ENCODE measurements at regions not wholly inside any gene's neighbourhood (a gene's known extent, or its start where the extent isn't known, plus 50 kb on each side); places are given as distances from the start of the nearest gene placed in this dataset.

DNA sequence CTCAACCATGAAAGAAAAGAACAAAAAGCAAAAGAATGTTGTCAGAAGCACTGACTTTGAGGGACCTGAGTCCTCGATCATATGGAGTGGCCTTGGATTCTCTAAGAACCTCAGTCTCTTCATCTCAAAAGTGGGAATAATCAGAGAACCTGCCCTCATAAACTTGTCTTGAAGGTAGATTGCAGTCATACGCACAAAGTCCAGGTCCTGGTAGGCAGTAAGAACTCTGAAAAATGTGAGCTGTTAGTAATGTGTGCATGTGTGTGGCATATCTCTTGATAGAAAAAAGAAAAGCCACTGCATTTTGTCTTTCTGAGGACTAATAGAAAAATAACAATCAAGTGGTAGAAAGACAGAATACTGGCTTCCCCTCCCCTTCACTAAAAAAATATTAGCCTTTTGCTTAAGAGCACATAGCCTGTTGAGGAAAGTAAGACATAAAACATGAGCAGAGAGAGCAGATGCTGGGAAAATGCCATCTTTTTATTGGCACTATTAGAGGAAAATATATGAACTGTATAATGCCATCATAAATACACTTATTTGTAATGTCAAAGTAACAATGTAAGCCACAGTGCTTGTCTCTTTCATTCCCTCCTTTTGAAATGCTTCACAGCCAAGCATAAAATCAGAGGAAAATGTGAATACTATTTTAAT, 205.1 kb upstream of the TBX3 start:
- TF ChIP-seq, protein P1, sequence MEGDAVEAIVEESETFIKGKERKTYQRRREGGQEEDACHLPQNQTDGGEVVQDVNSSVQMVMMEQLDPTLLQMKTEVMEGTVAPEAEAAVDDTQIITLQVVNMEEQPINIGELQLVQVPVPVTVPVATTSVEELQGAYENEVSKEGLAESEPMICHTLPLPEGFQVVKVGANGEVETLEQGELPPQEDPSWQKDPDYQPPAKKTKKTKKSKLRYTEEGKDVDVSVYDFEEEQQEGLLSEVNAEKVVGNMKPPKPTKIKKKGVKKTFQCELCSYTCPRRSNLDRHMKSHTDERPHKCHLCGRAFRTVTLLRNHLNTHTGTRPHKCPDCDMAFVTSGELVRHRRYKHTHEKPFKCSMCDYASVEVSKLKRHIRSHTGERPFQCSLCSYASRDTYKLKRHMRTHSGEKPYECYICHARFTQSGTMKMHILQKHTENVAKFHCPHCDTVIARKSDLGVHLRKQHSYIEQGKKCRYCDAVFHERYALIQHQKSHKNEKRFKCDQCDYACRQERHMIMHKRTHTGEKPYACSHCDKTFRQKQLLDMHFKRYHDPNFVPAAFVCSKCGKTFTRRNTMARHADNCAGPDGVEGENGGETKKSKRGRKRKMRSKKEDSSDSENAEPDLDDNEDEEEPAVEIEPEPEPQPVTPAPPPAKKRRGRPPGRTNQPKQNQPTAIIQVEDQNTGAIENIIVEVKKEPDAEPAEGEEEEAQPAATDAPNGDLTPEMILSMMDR (IDR thresholded peaks at IDR 0.05): no peak
- no peak for TF ChIP-seq POLR2A (IDR thresholded peaks at IDR 0.05)
- TF ChIP-seq EP300 (IDR thresholded peaks at IDR 0.05): no peak
- no peak for TF ChIP-seq POLR2AphosphoS5 (IDR thresholded peaks at IDR 0.05)

Data from upper lobe of left lung (tissue), 4 donors.